ENCODE measurements at regions not wholly inside any gene's neighbourhood (a gene's known extent, or its start where the extent isn't known, plus 50 kb on each side); places are given as distances from the start of the nearest gene placed in this dataset.

GRCh38 chr3:194279101-194279500 lies 72.0 kb downstream of the CPN2 start:
- TF ChIP-seq POLR2AphosphoS5 (IDR thresholded peaks at IDR 0.05; ENCODE audit: insufficient read depth in 1 of 2, low read depth in 1 of 2): no peak
- TF ChIP-seq, protein P1, sequence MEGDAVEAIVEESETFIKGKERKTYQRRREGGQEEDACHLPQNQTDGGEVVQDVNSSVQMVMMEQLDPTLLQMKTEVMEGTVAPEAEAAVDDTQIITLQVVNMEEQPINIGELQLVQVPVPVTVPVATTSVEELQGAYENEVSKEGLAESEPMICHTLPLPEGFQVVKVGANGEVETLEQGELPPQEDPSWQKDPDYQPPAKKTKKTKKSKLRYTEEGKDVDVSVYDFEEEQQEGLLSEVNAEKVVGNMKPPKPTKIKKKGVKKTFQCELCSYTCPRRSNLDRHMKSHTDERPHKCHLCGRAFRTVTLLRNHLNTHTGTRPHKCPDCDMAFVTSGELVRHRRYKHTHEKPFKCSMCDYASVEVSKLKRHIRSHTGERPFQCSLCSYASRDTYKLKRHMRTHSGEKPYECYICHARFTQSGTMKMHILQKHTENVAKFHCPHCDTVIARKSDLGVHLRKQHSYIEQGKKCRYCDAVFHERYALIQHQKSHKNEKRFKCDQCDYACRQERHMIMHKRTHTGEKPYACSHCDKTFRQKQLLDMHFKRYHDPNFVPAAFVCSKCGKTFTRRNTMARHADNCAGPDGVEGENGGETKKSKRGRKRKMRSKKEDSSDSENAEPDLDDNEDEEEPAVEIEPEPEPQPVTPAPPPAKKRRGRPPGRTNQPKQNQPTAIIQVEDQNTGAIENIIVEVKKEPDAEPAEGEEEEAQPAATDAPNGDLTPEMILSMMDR (IDR thresholded peaks at IDR 0.05): no peak

Measured in vagina (tissue), 2 donors.